Hippocampal formation (tissue), 2 donors: ENCODE measurements at regions not wholly inside any gene's neighbourhood (a gene's known extent, or its start where the extent isn't known, plus 50 kb on each side); places are given as distances from the start of the nearest gene placed in this dataset.

Source experiments
- DNase-seq, 2 donors: peaks; one replicate each; lab custom pipeline; 2025; lab: John Stamatoyannopoulos, UW

DNA sequence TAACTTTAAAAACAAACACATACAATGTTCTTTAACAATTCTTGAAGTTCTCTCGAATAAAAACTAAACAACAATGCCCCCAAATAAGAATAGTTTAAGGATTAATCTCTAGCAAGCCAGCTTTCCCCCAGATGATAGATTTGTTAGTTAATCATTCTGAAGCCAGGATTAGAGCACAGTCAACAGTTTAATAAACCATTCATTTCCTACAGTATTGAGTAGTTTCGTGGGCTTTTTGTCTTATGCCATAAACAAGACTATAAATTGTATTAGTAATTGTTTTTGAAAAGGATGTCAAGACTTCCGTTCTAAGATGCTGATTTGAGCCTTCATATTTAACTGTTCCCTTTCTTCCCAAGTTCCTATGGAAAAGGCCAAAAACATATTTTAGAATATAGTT, 136.6 kb downstream of the PIK3R1 start:
- DNase-seq: no peak

DNA sequence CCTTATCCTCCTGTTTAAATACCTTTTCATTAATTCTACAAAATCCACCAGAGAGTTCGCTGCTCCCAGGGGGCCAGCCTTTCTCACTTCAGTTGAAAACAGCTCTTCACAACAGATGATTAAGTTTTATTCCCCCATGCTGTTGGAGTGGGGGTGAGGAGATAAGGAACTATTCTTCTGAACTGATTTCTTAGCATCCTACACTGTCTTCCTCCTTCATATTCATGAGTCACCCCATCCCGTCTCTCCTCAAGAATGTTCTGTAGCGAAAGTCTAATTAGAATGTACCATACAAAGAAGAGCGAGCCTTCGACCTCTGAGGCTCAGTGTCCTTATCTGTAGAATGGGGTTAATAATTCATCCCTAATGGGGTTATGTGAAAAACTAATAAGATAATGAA, 138.0 kb downstream of the PIK3R1 start:
- no peak for DNase-seq

DNA sequence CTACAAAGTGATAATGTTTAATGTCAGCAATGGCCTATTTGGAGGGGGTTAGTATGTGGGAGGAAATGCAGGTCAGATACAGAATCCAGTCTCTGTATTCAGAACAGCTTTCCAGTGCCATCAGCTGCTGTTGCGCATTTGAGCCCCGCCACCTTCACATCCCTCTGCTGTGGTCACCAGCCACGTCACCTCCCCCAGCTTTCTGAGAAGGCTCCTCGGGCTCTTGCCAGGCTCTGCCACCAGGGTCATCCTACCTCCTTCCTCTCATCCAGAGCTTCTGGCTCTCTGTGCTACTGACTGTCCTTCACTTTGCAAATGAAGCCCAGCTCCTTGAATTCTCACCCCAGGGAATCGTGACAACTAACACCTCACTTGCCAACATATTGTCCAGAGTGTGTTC, 138.8 kb downstream of the PIK3R1 start:
- no peak for DNase-seq

DNA sequence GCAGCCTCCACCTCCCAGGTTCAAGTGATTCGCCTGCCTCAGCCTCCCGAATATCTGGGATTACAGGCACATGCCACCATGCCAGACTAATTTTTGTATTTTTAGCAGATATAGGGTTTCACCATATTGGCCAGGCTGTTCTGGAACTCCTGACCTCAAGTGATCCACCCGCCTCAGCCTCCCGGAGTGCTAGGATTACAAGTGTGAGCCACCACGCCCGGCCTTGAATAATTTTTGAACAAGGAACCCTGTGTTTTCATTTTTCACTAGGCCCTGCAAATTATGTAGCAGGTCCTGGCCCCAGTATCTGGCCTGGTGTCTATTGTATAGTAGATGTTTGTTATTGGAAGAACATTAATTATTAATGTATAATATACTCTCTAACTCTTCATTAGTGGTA, 140.7 kb downstream of the PIK3R1 start:
- no peak for DNase-seq

DNA sequence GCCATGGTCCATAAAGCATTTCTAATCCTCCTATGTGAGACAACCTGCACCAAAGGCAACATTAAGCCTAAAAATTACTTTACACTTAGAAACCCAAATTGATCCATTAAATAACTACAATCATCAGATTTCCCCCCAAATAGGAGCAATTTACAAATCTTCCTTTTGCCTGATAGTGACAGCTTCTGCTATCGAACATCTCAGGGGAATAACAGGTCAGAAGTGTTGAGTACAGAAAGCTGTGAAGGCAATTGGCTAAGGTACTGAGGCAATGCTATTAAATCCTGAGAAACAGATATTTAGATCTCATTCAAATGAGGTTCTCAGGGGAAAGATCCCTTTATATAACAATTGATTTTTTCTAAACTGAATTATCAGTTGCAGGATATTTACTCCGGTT, 141.1 kb downstream of the PIK3R1 start:
- no peak for DNase-seq

DNA sequence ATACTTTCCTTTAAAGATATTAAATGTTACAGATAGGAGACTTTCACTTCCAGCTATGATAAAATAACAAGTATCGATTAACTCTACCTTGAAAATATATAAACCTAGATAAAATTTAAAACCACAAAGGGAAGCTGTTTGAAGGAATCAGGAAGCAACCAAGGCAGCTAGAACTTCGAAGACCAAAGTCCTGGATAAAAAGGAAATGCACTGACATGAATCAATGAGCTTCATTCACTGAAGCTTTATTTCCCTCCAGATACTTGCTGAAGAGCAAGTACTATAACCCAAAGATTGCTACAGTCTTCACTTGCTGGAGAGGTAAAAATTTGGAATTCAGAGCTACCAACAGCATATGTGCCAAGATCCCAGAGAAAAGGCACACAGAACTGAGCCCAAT, 144.1 kb downstream of the PIK3R1 start:
- DNase-seq: no peak

DNA sequence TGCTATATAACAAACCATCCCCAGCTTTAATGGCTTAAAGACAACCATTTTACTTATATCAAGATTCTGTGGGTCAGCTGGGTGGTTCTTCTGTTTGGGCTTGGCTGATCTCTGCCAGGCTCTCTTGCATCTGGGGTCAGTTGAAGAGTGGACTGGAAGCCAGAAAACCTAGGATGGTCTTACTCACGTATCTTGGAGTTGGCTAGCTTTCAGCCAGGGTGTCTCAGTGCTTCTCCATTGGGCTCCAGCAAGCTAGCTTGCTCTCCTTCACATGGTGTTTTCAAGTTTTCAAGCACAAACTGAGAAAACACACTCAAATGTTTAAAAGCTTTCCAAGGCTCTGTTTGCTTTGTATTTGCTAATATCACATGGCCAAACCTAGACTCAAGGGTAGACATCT, 146.8 kb downstream of the PIK3R1 start:
- DNase-seq: no peak

DNA sequence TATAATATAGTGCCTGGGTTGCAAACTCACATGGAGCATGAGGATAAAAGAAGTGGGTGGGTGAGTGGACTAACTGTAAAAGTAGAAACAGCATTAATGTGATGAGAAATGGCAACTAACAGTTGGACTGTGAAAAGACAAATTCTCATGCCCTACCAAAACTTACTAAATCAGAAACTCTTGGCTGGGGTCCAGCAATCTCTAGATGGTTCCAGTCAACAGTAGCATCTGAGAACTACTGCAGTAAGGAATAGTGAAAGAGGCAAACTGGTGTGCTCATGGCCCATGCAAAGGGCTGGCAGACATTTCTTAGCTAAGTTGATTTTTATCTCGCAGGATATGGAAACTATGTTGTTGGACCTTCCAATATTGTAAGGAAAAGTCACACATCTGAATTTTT, 150.3 kb downstream of the PIK3R1 start:
- no peak for DNase-seq

DNA sequence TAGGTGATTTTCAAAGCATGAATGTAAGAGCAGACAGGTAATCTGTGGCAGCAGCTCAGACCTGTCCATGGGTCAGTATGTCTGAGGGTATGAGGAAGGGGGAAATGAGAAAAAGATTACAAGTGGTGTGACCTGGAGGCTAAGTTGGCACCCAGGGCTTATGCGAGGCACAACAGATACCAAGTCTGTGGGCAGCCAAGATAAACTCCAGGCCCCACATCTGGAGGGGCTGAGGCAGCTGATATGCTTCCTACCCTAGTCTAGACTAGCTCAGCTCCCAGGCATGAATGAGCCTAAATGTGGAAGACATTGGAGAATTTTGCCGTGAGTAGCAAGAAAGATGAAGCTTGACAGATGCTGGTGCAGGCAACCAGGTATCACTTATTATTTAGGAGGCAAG, 151.7 kb downstream of the PIK3R1 start:
- DNase-seq: no peak

DNA sequence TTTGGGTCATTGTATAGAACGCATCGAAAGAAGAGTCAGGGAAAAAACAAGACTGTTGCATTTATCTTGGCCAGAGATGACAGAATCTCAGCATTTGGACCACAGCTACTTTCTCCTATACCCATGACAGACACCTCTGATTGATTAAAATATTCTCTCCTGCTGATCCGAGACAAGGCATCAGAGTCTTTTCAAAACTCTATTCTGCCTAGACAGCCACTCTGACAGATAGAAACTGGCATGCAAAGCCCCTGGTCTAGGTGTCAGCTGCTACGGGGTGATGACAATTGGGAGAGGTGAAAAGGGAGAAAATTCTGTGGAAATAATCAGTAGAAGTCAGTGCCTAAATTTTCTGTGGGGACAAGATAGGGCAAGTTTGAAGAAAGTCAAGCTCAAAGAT, 152.2 kb downstream of the PIK3R1 start:
- no peak for DNase-seq

DNA sequence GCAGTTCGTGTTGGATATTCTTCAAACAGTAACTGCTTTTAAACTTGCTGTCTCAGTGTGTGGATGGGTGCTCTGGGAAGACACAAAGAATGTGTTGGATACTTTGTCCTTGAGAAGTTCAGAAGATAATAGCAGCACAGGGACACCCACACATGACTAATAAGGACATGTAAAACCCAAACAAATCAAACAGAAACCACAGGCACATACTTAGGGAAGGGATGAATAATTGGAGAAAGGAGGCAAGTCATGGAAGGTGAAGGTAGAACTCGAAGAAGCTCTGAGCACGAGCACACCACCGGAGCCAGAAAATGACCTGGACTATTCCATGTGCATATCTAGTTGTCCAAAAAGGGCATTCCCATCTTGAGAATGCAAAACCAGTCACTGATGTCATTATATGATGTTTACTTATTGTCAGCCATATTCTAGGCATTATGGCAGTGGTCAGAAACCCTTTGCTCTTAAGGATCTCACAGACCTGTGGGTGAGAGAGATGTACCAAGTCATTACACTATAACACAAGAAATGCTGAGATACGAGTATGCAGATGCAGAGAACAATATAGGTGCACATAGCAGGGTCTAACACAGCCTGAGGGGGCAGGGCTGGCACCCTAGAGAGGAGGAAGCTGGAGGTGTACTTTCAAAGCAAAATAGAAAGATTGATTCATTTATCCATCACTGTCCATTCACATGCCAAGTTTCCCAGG, 152.9 kb downstream of the PIK3R1 start:
- no peak for DNase-seq

DNA sequence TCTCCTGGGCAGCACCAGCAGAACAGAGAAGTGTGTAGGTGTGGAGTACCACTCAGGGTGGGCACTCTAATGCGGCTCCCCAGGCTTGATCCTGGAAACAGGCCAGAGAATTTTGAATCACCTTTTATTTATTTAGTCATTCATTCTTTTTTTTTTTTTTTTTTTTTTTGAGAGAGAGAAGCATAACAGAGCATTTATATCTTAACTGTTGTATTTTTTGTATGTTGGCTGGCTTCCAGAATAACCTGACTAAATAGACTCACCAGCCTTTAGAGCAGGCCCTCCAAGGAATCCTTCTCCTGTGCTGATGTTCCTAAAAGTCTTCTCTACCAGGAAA, 153.4 kb downstream of the PIK3R1 start:
- DNase-seq: no peak

DNA sequence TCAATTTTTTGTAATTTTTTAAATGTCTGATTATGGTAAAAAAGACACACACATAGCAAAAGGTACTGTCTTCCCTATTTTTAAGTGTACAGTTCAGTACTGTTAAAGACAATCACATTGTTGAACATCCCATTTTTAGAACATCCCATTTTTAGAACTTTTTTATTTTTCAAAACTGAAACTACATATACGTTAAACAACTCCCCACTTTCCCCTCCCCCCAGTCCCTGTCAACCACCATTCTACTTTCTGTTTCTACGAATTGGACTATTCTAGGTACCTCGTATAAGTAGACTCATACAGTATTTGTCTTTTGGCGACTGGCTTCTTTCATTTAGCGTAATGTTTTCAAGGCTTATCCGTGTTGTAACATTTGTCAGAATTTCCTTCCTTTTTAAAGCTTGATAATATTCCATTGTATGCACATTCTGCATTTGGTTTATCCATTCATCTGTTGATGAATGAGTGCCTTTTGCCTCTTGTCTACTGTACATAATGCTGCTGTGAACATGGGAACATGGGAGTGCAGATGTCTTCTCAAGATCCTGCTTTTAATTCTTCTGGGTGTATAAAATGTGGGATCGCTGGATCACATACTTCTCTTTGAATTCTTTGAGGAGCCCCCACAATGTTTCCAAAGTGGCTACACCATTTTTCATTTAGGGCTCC, 154.0 kb downstream of the PIK3R1 start:
- no peak for DNase-seq

DNA sequence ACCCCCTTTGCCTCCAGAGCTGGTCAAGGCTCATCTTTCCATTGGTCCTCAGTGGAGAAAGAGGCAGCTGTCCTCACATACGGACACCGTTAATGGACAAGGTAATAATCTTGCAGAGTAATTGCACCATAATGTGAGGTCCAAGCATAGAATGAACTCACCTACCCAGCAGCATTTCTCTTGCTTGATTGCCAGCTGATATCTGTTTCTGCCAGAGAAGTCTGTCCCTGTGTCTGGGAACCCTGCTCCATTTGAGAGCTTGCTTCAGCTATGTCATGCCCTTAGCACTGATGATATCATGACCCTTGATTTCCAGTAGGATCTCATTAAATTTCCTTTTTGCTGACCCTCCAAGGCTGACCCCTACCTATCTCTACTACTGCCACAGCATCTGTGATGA, 154.6 kb downstream of the PIK3R1 start:
- DNase-seq: no peak

DNA sequence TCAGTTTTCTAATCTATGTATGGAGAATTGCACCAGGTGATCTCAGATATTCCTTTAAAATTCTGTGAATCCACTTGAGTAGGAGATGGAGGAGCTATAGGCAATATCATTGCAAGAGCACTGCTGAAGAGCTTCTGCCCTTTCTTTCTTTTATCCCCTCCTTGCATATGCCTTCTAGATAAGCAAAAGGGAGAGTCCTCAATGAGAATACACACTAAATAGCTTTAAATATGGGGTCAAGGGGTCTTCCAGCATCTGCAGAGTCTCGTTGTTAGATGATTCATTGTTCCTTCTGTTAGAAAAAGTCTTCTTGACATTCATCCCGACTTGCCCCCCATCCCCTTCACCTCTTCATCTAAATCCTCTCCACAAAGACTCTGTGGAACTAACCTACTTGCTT, 156.1 kb downstream of the PIK3R1 start:
- DNase-seq: no peak

DNA sequence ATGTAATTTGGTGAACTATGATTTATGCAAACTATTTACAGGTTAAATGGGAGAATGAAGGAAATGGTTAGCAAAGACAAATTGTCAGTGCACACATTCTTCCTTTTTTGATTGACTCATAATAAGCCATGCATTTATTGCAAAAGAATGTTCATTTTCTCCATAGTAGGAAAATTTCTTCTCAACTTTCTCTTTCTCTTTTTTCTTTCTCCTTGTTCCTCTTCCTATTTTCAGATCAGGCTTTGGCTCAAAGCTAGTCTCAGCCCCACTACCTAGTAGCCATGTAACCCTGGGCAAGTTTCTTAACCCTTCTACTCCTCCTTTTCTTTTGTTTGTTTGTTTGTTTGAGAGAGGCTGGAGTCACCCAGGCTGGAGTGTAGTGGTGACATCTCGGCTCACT, 156.6 kb downstream of the PIK3R1 start:
- no peak for DNase-seq

DNA sequence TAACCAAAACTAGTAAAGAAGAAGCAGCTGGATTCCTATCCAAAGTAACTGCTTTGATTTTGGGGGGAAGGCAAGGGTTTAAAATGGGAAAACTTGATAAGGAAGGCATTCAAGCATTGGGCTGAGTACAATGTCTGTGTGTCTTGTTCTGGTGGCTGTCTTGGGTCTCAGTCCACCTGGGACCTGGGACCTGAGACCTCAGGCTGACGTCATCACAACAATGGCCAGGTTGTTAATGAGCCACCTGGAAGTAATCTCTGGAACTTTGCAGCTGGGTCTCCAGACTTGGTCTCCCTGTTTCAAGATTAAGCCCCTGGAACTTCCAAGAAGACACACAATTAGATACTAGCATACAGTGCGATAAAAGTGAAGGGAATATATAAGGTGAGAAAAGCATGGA, 157.5 kb downstream of the PIK3R1 start:
- DNase-seq: no peak

DNA sequence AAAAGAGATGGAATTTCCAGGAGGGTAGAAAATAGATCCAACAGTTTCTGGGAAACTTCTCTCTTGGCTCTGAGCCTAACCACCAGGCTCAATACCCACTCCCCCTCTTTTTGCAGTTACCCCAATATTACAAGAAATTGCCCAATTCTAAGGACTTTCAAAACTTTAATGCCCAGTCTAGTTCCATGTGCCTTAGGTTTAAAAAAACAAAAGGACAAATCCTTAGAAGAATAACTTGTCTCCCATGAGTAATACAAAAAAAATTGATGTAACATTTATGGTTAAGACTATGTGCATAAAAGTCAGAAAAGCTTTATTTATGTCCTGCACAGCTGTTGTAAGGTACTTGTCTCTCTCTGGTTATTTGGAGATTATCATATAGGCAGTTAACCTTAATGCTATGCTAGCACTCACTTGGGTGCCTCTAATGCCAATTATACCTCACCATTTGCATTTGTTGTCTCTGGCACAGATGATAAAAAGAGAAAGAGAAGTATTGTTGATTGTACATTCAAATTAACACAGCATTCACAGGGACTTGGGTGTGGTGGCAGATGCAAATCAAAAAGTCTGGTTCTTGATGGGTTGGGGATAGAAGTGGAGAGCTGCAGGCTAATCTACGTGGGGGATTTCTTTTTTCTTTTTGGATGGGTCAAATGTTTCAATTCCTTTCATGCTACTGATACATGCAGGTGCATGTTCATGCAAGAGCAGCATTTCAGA, 159.4 kb downstream of the PIK3R1 start:
- no peak for DNase-seq

DNA sequence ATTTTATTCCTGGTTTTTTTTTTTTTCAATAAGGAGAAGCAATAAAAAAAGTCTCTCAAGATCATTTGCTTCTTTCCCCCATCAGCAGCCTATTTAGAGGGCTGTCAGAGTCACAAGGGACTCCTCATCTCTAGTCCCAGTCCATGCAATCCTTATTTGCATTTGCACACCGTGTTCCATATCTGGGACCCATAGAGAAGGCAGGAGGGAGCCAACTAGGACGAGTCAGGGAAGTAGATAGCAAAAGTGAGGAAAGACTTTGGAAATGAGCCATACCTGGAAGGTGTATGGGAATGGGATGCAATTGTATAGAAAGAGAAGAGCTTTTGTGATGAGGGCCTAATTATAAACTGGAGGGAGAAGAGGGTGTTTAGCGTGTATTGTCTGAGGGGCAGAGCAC, 160.0 kb downstream of the PIK3R1 start:
- DNase-seq: no peak

DNA sequence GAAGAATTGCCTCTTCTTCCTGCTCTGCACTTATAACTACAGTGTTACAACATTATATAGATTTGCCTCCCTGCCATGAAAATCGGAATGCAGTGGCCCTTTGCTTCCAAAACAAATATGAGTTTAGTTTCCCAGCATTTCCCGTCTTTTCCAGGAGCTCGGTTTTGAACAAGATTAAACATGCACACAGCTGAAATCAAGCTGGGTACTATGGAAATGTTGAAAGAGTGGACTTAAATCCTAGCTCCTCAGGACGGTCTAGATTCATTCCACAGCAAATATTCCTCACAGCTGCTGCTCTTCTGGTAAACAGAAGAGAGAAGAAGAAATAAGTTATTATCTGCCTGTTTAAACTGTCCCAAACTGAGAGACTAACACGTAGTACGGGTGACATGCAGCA, 161.4 kb downstream of the PIK3R1 start:
- DNase-seq: no peak

DNA sequence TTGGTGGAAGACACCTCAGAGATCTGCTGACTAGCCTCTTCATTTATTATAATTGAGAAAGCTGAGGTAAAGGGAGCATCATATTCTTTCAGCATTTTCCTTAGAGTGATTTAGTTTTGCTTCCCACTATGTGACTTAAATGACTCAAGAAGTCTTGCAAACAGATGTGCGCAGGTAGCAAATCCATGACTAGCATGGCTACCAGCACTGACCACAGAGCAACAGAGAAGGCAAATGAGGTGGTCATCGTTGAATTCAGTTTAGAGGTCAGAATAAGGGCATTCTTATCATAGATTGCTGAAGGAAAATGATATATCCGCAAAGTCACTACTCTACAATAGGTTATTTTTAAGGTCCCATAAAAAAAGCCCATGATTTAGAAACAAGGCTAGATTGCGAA, 162.2 kb downstream of the PIK3R1 start:
- DNase-seq: no peak

DNA sequence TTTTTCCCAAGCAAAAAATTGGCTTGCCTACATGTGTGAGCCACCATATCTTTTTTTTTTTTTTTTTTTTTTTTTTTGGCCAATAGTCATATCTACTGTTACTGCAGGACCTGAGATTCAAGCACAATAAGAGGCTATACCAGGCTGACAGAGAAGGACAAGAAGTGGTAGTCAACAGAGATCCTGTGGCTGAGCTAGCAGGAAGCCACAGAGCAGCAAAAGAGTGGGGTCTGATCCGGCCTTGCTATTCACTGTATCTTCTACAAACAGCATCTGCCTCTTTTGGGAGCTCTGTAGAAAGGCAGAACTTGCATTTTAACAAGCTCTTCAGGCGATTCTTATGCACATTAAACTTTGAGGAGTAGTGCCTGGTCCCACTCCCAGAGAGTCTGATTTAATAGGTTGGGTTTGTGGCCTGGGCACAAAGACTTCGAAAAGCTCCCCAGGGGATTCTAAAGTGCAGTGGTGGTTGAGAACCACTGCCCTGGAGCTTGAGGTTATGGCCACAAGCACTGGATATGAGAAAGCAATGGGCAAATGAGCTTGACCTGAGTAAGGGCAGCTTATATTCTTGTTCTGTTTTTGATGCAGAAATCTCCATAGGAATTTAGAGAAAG, 162.8 kb downstream of the PIK3R1 start:
- no peak for DNase-seq
